GM18502 (cell line): ENCODE measurements at regions not wholly inside any gene's neighbourhood (a gene's known extent, or its start where the extent isn't known, plus 50 kb on each side); places are given as distances from the start of the nearest gene placed in this dataset.
A peak's percentile ranks its signal among the peaks of the same experiment; 100 is the strongest.
"Not testable (repeated sequence)": the region's sequence is repeated elsewhere in the genome, so short reads cannot be mapped to it uniquely, and the experiment has no call there.

Experiments
- ATAC-seq: cut with Tn5 transposase; IDR thresholded peaks from one replicate; pipeline ENCODE4 v1.9.1; 2021; ENCODE audit warnings: mild to moderate bottlenecking; ENCODE audit not compliant: unreplicated experiment, poor library complexity

- no peak for ATAC-seq
Measured at GRCh38 chr6:16834242-16834641, 73.0 kb upstream of the ATXN1 start.

GRCh38 chr6:16832721-16833120, 71.5 kb upstream of the ATXN1 start:
- no peak for ATAC-seq

GRCh38 chr6:16832043-16832567, 70.8 kb upstream of the ATXN1 start:
- ATAC-seq = no peak

- ATAC-seq = no peak
Measured at GRCh38 chr6:16831136-16831535, 69.9 kb upstream of the ATXN1 start.

GRCh38 chr6:16828058-16828457, 66.8 kb upstream of the ATXN1 start:
- ATAC-seq = no peak

GRCh38 chr6:16827627-16828026, 66.4 kb upstream of the ATXN1 start:
- ATAC-seq = no peak

GRCh38 chr6:16825784-16826183, 64.5 kb upstream of the ATXN1 start:
- no peak for ATAC-seq

- ATAC-seq = peak; percentile 53
Measured at GRCh38 chr6:16824845-16825685, 63.8 kb upstream of the ATXN1 start.

GRCh38 chr6:16823718-16824352, 62.6 kb upstream of the ATXN1 start:
- no peak for ATAC-seq

- no peak for ATAC-seq
Measured at GRCh38 chr6:16822975-16823717, 61.9 kb upstream of the ATXN1 start.

- ATAC-seq = no peak
Measured at GRCh38 chr6:16822529-16822928, 61.3 kb upstream of the ATXN1 start.

- ATAC-seq = no peak
Measured at GRCh38 chr6:16821834-16822264, 60.6 kb upstream of the ATXN1 start.

- not testable (repeated sequence) for ATAC-seq
Measured at GRCh38 chr6:16820262-16820661, 59.0 kb upstream of the ATXN1 start.

GRCh38 chr6:16819752-16820151, 58.5 kb upstream of the ATXN1 start:
- ATAC-seq = no peak

- ATAC-seq = no peak
Measured at GRCh38 chr6:16818992-16819626, 57.8 kb upstream of the ATXN1 start.

- no peak for ATAC-seq
Measured at GRCh38 chr6:16817594-16817993, 56.3 kb upstream of the ATXN1 start.

GRCh38 chr6:16816891-16817290, 55.6 kb upstream of the ATXN1 start:
- ATAC-seq = no peak

- no peak for ATAC-seq
Measured at GRCh38 chr6:16812993-16813392, 51.7 kb upstream of the ATXN1 start.

GRCh38 chr6:16811277-16811979, 50.2 kb upstream of the ATXN1 start:
- ATAC-seq = no peak
